H9 (cell line): ENCODE measurements at regions not wholly inside any gene's neighbourhood (a gene's known extent, or its start where the extent isn't known, plus 50 kb on each side); places are given as distances from the start of the nearest gene placed in this dataset.

Experiments
- DNase-seq: peaks from one replicate; pipeline ENCODE4 v3.0.0-alpha.2; 2017
- H2AFZ ChIP-seq: one replicate; pipeline ENCODE4 v1.6.1; 2013; ENCODE audit warnings: mild to moderate bottlenecking, low read length, control low read depth, moderate library complexity
- H2AK5ac ChIP-seq: 2 replicates; pipeline ENCODE4 v1.6.1; 2013; ENCODE audit warnings: low read length, control low read depth, mixed read lengths; ENCODE audit not compliant: insufficient read length
- H2BK120ac ChIP-seq: one replicate; pipeline ENCODE4 v1.6.1; 2013; ENCODE audit warnings: low read depth, mild to moderate bottlenecking, low read length, control low read depth, inconsistent platforms; ENCODE audit not compliant: poor library complexity, severe bottlenecking
- H2BK12ac ChIP-seq: 2 replicates; pipeline ENCODE4 v1.6.1; 2013; ENCODE audit warnings: low read length, control low read depth, mixed read lengths, low read depth; ENCODE audit not compliant: insufficient read length
- H2BK15ac ChIP-seq: 2 replicates; pipeline ENCODE4 v1.6.1; 2013; ENCODE audit warnings: low read depth, low read length, control low read depth
- H2BK20ac ChIP-seq: one replicate; pipeline ENCODE4 v1.6.1; 2013; ENCODE audit warnings: low read depth, mild to moderate bottlenecking, low read length, control low read depth, inconsistent platforms; ENCODE audit not compliant: poor library complexity, severe bottlenecking
- H2BK5ac ChIP-seq: 2 replicates; pipeline ENCODE4 v1.6.1; 2013; ENCODE audit warnings: low read length, control low read depth, mixed read lengths; ENCODE audit not compliant: insufficient read length
- H3K14ac ChIP-seq: 2 replicates; pipeline ENCODE4 v1.6.1; 2013; ENCODE audit warnings: low read length, control low read depth; ENCODE audit not compliant: insufficient read depth
- H3K18ac ChIP-seq: 2 replicates; pipeline ENCODE4 v1.6.1; 2013; ENCODE audit warnings: low read depth, mild to moderate bottlenecking, mixed read lengths, low read length, control low read depth; ENCODE audit not compliant: insufficient read length
- H3K23ac ChIP-seq: 2 replicates; pipeline ENCODE4 v1.6.1; 2013; ENCODE audit warnings: low read length, control low read depth, mixed read lengths, low read depth; ENCODE audit not compliant: insufficient read length
- H3K23me2 ChIP-seq: 2 replicates; pipeline ENCODE4 v1.6.1; 2013; ENCODE audit warnings: low read depth, mild to moderate bottlenecking, mixed read lengths, low read length, control low read depth; ENCODE audit not compliant: insufficient read length, poor library complexity, severe bottlenecking
- H3K27ac ChIP-seq: 2 replicates; pipeline ENCODE4 v1.5.1; 2013; ENCODE audit warnings: low read length, control low read depth, mixed read lengths, low read depth; ENCODE audit not compliant: insufficient read length
- H3K27me3 ChIP-seq: 2 replicates; pipeline ENCODE4 v1.6.1; 2013; ENCODE audit warnings: low read length, control low read depth, inconsistent platforms; ENCODE audit not compliant: insufficient read depth
- H3K4ac ChIP-seq: 2 replicates; pipeline ENCODE4 v1.6.1; 2013; ENCODE audit warnings: low read depth, mild to moderate bottlenecking, control low read depth, inconsistent platforms, low read length, moderate library complexity
- H3K4me1 ChIP-seq: 2 replicates; pipeline ENCODE4 v1.6.1; 2013; ENCODE audit warnings: low read length, control low read depth, inconsistent platforms; ENCODE audit not compliant: insufficient read depth
- H3K4me2 ChIP-seq: 2 replicates; pipeline ENCODE4 v1.6.1; 2013; ENCODE audit warnings: low read length, control low read depth, mixed read lengths; ENCODE audit not compliant: insufficient read length, insufficient read depth
- H3K56ac ChIP-seq: 2 replicates; pipeline ENCODE4 v1.6.1; 2013; ENCODE audit warnings: low read depth, mild to moderate bottlenecking, mixed read lengths, low read length, control low read depth; ENCODE audit not compliant: insufficient read length
- H3K79me1 ChIP-seq: 2 replicates; pipeline ENCODE4 v1.6.1; 2013; ENCODE audit warnings: low read depth, mild to moderate bottlenecking, moderate library complexity, low read length, control low read depth, inconsistent platforms; ENCODE audit not compliant: insufficient read depth, poor library complexity, severe bottlenecking
- H3K79me2 ChIP-seq: 2 replicates; pipeline ENCODE4 v1.6.1; 2013; ENCODE audit warnings: low read length, control low read depth, inconsistent platforms; ENCODE audit not compliant: insufficient read depth
- H3K9ac ChIP-seq: 2 replicates; pipeline ENCODE4 v1.6.1; 2013; ENCODE audit warnings: low read length, control low read depth, mixed read lengths; ENCODE audit not compliant: insufficient read length; ENCODE audit errors: extremely low read depth
- H3K9me3 ChIP-seq: one replicate; pipeline ENCODE4 v1.6.1; 2013; ENCODE audit warnings: low read depth, low read length, inconsistent platforms; ENCODE audit not compliant: control insufficient read depth
- H3T11ph ChIP-seq: one replicate; pipeline ENCODE4 v1.6.1; 2013; ENCODE audit warnings: mild to moderate bottlenecking, low read length, control low read depth, inconsistent platforms
- H4K20me1 ChIP-seq: one replicate; pipeline ENCODE4 v1.6.1; 2013; ENCODE audit not compliant: control insufficient read depth, insufficient read length, insufficient read depth
- H4K5ac ChIP-seq: 2 replicates; pipeline ENCODE4 v1.6.1; 2013; ENCODE audit warnings: low read depth, mild to moderate bottlenecking, mixed read lengths, low read length, control low read depth; ENCODE audit not compliant: insufficient read length
- H4K8ac ChIP-seq: replicated peaks from 2 replicates; pipeline ENCODE4 v1.6.1; 2013; ENCODE audit warnings: low read length, control low read depth, mixed read lengths, low read depth; ENCODE audit not compliant: insufficient read length
- H4K91ac ChIP-seq: 2 replicates; pipeline ENCODE4 v1.6.1; 2013; ENCODE audit warnings: low read depth, mild to moderate bottlenecking, moderate library complexity, mixed read lengths, low read length, control low read depth; ENCODE audit not compliant: insufficient read length
- H3K27ac Mint-ChIP-seq, 3 experiments: 2 replicates in 2 of 3; 3 replicates in 1 of 3; pipeline ENCODE4 v1.8.0; 2020 to 2021; ENCODE audit warnings: mixed read lengths in 3 of 3, mild to moderate bottlenecking in 1 of 3, moderate library complexity in 1 of 3
- H3K27me3 Mint-ChIP-seq: 2 replicates; pipeline ENCODE4 v1.8.0; 2021; ENCODE audit warnings: low read depth, mild to moderate bottlenecking, moderate library complexity, mixed read lengths
- H3K36me3 Mint-ChIP-seq, 3 experiments: 2 replicates in 2 of 3; 3 replicates in 1 of 3; pipeline ENCODE4 v1.8.0; 2020 to 2021; ENCODE audit warnings: low read depth in 3 of 3, mixed read lengths in 3 of 3; ENCODE audit not compliant: insufficient read depth in 1 of 3
- H3K4me1 Mint-ChIP-seq, 2 experiments: 2 replicates each; pipeline ENCODE4 v1.8.0; 2020; ENCODE audit warnings: mixed read lengths in 2 of 2
- H3K4me3 Mint-ChIP-seq, 2 experiments: 2 replicates in 1 of 2; 3 replicates in 1 of 2; pipeline ENCODE4 v1.8.0; 2020 to 2021; ENCODE audit warnings: mild to moderate bottlenecking in 2 of 2, mixed read lengths in 2 of 2, moderate library complexity in 1 of 2
- H3K9me3 Mint-ChIP-seq, 2 experiments: 2 replicates in 1 of 2; 3 replicates in 1 of 2; pipeline ENCODE4 v1.8.0; 2020; ENCODE audit warnings: mild to moderate bottlenecking in 2 of 2, mixed read lengths in 2 of 2, moderate library complexity in 1 of 2
- WGBS: extraction: QIAGEN DNeasy Blood & Tissue Kit; methylation state at CpG from one replicate; pipeline ENCODE4 v1.1.7; 2013; ENCODE audit warnings: missing lambda C conversion rate, low lambda C conversion rate, mixed read lengths; ENCODE audit not compliant: insufficient read length; ENCODE audit errors: extremely low coverage; 5-methylcytosine and 5-hydroxymethylcytosine counted together
- TF ChIP-seq, protein P1 (sequence below): fragments of 200-600 bp; sonication (generic); conservative IDR thresholded peaks from 3 replicates; pipeline ENCODE4 v1.8.0; 2021; ENCODE audit warnings: antibody characterized with exemption, mild to moderate bottlenecking

DNA sequence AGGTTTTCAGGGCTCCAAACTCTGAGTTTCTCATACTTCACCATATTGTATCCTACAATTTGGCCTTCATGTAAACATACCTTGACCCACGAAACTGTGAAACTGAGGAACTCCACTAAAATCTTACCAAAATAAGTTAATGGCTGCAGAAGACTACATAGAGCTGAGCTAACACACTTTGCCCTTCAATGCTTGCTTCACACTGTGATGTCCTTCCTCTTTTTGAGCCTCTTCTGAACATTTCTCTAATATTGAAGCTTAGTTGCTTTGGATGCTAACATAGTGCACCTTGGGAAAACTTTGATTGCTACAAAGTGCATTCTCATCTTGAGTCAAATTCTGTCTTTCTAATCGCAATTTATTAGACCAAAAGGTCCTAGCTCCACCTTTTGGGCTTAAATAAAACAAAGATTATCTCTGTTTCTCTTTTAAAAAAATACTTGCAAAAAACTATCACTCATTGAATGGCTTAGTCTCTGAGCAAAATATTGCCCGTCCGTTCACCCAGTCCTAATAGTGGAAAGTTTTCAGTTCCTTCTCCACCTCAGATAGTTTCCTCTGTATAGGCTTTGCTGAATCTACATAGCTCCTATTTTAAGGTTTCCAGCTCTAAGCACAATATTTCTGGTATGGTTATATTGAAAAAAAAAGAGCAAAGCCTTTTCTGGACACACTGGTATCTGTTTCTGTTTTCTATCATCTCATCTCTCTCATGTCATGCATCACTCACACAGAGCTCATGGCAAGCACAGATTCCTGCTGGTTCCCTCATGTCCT lies 494.6 kb downstream of the RFPL4B start:
- H4K20me1 ChIP-seq: no peaks in the 10 kb centered on the region
- no peaks in the 10 kb centered on the region for H3K23me2 ChIP-seq
- H2BK5ac ChIP-seq: no peak overlapping the region
- no peak overlapping the region for H3K4me2 ChIP-seq
- no peaks in the 10 kb centered on the region for H3K27me3 ChIP-seq
- Mint-ChIP-seq H3K4me1 (no peaks in the 10 kb centered on the region), H3K4me3 (no peak overlapping the region), H3K27ac (no peak overlapping the region), H3K36me3 (peaks cover 0 to 4% (median 0%) of the 10 kb centered on the region in 3 experiments; a peak in 1 of 7 replicates), H3K27me3 (no peaks in the 10 kb centered on the region), H3K9me3 (no peaks in the 10 kb centered on the region; a peak in 1 of 5 replicates)
- no peaks in the 10 kb centered on the region for H3K4me1 ChIP-seq
- H2BK15ac ChIP-seq: no peak overlapping the region
- no peak overlapping the region for H2BK20ac ChIP-seq
- WGBS: no CpG with 5 or more reads among the region's 4 CpGs
- H3K9me3 ChIP-seq: no peaks in the 10 kb centered on the region
- H2BK12ac ChIP-seq: no peak overlapping the region
- H4K5ac ChIP-seq: no peak overlapping the region
- no peak overlapping the region for H4K8ac ChIP-seq
- H2BK120ac ChIP-seq: no peak overlapping the region
- H3K9ac ChIP-seq: no peak overlapping the region
- H2AK5ac ChIP-seq: no peak overlapping the region
- no peak overlapping the region for H3T11ph ChIP-seq
- TF ChIP-seq, protein P1, sequence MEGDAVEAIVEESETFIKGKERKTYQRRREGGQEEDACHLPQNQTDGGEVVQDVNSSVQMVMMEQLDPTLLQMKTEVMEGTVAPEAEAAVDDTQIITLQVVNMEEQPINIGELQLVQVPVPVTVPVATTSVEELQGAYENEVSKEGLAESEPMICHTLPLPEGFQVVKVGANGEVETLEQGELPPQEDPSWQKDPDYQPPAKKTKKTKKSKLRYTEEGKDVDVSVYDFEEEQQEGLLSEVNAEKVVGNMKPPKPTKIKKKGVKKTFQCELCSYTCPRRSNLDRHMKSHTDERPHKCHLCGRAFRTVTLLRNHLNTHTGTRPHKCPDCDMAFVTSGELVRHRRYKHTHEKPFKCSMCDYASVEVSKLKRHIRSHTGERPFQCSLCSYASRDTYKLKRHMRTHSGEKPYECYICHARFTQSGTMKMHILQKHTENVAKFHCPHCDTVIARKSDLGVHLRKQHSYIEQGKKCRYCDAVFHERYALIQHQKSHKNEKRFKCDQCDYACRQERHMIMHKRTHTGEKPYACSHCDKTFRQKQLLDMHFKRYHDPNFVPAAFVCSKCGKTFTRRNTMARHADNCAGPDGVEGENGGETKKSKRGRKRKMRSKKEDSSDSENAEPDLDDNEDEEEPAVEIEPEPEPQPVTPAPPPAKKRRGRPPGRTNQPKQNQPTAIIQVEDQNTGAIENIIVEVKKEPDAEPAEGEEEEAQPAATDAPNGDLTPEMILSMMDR: no peak
- H3K56ac ChIP-seq: no peak overlapping the region
- no peak overlapping the region for H3K18ac ChIP-seq
- H3K4ac ChIP-seq: no peak overlapping the region
- no peaks in the 10 kb centered on the region for H3K79me2 ChIP-seq
- H2AFZ ChIP-seq: no peak overlapping the region
- H4K91ac ChIP-seq: no peak overlapping the region
- H3K14ac ChIP-seq: no peak overlapping the region
- H3K23ac ChIP-seq: no peak overlapping the region
- H3K27ac ChIP-seq: no peak overlapping the region
- H3K79me1 ChIP-seq: no peaks in the 10 kb centered on the region
- DNase-seq: no peak
